ENCODE measurements at regions not wholly inside any gene's neighbourhood (a gene's known extent, or its start where the extent isn't known, plus 50 kb on each side); places are given as distances from the start of the nearest gene placed in this dataset.

GRCh38 chr11:109853156-109853776 lies 239.9 kb upstream of the ZC3H12C start:
- Histone ChIP-seq H3K9me3 (ENCODE audit: insufficient read depth, low read depth, low read length) (no peaks in the 10 kb centered on the region), H3K27ac (ENCODE audit: low read length) (no peak overlapping the region), H3K9ac (ENCODE audit: low read depth, low read length) (no peak overlapping the region)

GRCh38 chr11:109854731-109855130 lies 238.5 kb upstream of the ZC3H12C start:
- H3K27me3 ChIP-seq (ENCODE audit: insufficient read depth, low read length): no peaks in the 10 kb centered on the region
- no peaks in the 10 kb centered on the region for H3K4me1 ChIP-seq (ENCODE audit: insufficient read depth, low read length)
- no peaks in the 10 kb centered on the region for H3K36me3 ChIP-seq (ENCODE audit: insufficient read depth, low read depth, low read length)
- no peaks in the 10 kb centered on the region for H3K9me3 ChIP-seq (ENCODE audit: insufficient read depth, low read depth, low read length)
- H3K9ac ChIP-seq (ENCODE audit: low read depth, low read length): no peak overlapping the region
- H3K4me3 ChIP-seq (ENCODE audit: low read length): no peak overlapping the region
- no peak overlapping the region for H3K27ac ChIP-seq (ENCODE audit: low read length)

More at GRCh38 chr11:109853156-109853776, 239.9 kb upstream of the ZC3H12C start:
- Histone ChIP-seq H3K36me3 (ENCODE audit: insufficient read depth, low read depth, low read length) (no peaks in the 10 kb centered on the region), H3K4me3 (ENCODE audit: low read length) (no peak overlapping the region), H3K27me3 (ENCODE audit: insufficient read depth, low read length) (no peaks in the 10 kb centered on the region), H3K4me1 (ENCODE audit: insufficient read depth, low read length) (no peaks in the 10 kb centered on the region)

DNA sequence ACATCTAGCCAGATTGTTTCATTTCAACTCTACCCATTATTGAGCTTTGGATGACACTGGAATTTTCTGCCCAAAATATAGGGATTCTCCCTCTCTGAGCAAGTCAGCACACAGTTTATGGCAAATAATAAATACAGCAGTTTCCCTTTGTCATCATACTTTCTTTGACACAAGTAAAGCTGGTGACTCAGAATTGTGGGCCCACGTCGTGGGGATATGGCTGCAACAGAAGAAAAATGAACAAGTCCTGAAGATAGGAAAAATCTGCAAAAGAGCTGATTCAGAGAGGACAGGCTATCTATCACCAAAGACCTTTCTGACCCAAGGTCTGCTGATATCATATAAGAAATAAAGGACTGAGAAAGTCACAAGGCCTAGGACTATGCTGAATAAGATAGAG lies 236.3 kb upstream of the ZC3H12C start:
- no peaks in the 10 kb centered on the region for H3K36me3 ChIP-seq (ENCODE audit: insufficient read depth, low read depth, low read length)
- H3K27ac ChIP-seq (ENCODE audit: low read length): no peak overlapping the region
- no peaks in the 10 kb centered on the region for H3K27me3 ChIP-seq (ENCODE audit: insufficient read depth, low read length)
- no peaks in the 10 kb centered on the region for H3K9me3 ChIP-seq (ENCODE audit: insufficient read depth, low read depth, low read length)
- H3K4me3 ChIP-seq (ENCODE audit: low read length): no peak overlapping the region
- no peaks in the 10 kb centered on the region for H3K4me1 ChIP-seq (ENCODE audit: insufficient read depth, low read length)
- no peak overlapping the region for H3K9ac ChIP-seq (ENCODE audit: low read depth, low read length)

DNA sequence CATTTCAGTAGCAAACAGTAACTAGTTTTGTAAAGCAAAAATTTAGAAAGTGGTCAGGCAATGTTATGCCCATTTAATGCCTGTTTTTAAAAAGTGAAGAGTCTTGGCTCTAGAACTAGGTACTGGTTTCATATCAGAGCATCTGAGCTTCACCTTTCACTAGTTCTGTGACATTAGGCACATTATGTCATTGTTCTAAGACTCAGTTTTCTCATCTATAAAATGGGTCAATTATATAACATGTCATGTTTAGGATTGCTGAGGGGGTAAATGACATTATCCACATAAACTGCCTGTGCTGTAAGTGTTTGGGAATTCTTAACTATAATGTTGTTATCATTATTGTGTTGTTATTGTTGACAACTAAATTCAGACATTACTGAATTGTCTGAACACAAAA lies 235.6 kb upstream of the ZC3H12C start:
- no peak overlapping the region for H3K9ac ChIP-seq (ENCODE audit: low read depth, low read length)
- H3K27me3 ChIP-seq (ENCODE audit: insufficient read depth, low read length): no peaks in the 10 kb centered on the region

GRCh38 chr11:109858152-109858551 lies 235.0 kb upstream of the ZC3H12C start:
- Histone ChIP-seq H3K27me3 (ENCODE audit: insufficient read depth, low read length) (no peaks in the 10 kb centered on the region), H3K4me3 (ENCODE audit: low read length) (no peak overlapping the region), H3K9ac (ENCODE audit: low read depth, low read length) (no peak overlapping the region), H3K9me3 (ENCODE audit: insufficient read depth, low read depth, low read length) (no peaks in the 10 kb centered on the region), H3K27ac (ENCODE audit: low read length) (no peak overlapping the region), H3K4me1 (ENCODE audit: insufficient read depth, low read length) (no peaks in the 10 kb centered on the region), H3K36me3 (ENCODE audit: insufficient read depth, low read depth, low read length) (no peaks in the 10 kb centered on the region)

More for the DNA sequence above, 235.6 kb upstream of the ZC3H12C start:
- H3K36me3 ChIP-seq (ENCODE audit: insufficient read depth, low read depth, low read length): no peaks in the 10 kb centered on the region
- H3K27ac ChIP-seq (ENCODE audit: low read length): no peak overlapping the region
- H3K4me1 ChIP-seq (ENCODE audit: insufficient read depth, low read length): no peaks in the 10 kb centered on the region
- no peaks in the 10 kb centered on the region for H3K9me3 ChIP-seq (ENCODE audit: insufficient read depth, low read depth, low read length)
- H3K4me3 ChIP-seq (ENCODE audit: low read length): no peak overlapping the region

DNA sequence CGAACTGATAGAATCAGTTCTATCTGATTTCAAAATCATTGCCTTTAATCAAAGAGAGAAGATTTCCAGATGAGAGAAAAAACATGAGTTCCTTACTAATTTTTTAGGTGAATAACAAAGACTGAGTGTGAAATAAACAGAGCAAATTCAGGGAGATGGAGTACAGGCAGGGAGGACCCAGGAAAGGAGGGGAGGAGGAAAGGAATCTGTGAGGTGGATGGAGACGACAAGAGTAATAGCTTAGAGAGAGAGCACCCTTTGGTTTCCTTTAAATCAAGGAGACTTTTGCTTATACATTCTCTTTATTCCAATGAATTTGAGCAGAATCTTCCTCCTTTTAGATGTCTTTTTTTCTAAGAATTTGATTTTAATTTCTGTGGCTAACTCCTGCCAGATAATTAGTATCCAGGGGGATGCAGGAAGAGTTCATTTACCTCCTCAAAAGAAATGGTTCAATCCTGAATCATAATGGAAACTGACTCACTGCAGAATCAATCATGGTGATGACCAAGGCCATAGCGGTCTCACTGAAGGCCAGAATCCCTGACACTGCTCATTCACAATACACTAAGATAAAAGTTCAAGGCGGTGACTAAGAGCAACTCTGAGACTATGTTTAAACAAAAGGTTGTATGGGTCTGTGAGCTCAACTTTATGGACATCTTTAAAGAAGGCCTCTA lies 234.0 kb upstream of the ZC3H12C start:
- Histone ChIP-seq H3K27ac (ENCODE audit: low read length) (no peak overlapping the region), H3K9me3 (ENCODE audit: insufficient read depth, low read depth, low read length) (no peaks in the 10 kb centered on the region), H3K9ac (ENCODE audit: low read depth, low read length) (no peak overlapping the region), H3K36me3 (ENCODE audit: insufficient read depth, low read depth, low read length) (no peaks in the 10 kb centered on the region), H3K4me3 (ENCODE audit: low read length) (no peak overlapping the region), H3K27me3 (ENCODE audit: insufficient read depth, low read length) (no peaks in the 10 kb centered on the region), H3K4me1 (ENCODE audit: insufficient read depth, low read length) (no peaks in the 10 kb centered on the region)

DNA sequence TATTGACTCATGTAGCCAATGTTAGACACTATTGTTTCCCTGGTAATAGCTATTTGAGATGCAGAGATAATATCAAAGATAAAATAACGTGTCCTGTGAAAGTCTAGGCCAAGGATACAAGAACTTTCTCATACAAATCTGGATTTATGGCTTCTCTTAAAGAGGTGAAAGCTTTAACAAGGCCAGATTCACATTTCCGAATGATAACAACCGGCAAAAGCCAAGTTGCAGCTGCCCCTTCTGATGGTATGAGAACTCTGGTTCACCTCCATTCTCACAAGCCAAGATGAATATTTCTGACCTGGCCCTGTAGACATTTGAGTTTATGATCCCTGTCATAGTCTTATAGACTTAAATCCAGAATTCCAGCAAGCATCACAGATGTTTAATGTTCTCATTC lies 230.4 kb upstream of the ZC3H12C start:
- H3K4me3 ChIP-seq (ENCODE audit: low read length): no peak overlapping the region
- H3K9me3 ChIP-seq (ENCODE audit: insufficient read depth, low read depth, low read length): no peaks in the 10 kb centered on the region
- H3K4me1 ChIP-seq (ENCODE audit: insufficient read depth, low read length): peaks cover 3% of the 10 kb centered on the region; the same call in 1 of the 2 replicates
- H3K27me3 ChIP-seq (ENCODE audit: insufficient read depth, low read length): no peaks in the 10 kb centered on the region
- no peak overlapping the region for H3K27ac ChIP-seq (ENCODE audit: low read length)
- H3K36me3 ChIP-seq (ENCODE audit: insufficient read depth, low read depth, low read length): no peaks in the 10 kb centered on the region
- H3K9ac ChIP-seq (ENCODE audit: low read depth, low read length): no peak overlapping the region

DNA sequence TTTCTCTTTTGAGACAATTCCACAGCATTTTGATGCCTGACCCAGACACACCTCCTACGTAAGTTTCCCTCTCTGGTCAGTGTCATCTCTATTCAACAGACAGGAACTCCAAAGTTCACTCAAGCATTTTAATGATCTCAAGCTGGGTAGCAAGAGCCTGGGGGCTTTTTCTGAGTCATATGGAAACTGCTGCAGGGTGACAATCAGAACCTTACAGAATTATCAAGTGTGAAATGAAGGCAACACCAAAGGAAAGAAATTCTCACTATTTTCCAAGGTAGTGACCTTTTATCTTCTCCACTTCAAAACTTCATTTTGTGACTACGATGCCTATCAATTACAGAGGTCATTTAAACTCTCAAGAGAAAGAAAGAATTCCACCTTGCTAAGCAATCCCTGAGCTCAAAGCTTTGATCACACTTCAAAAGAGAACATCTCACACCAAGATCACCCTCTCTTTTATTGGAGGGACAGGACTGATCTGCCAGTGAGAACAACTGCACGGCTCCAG lies 229.0 kb upstream of the ZC3H12C start:
- no peak overlapping the region for H3K9ac ChIP-seq (ENCODE audit: low read depth, low read length)
- H3K27ac ChIP-seq (ENCODE audit: low read length): no peak overlapping the region
- H3K4me3 ChIP-seq (ENCODE audit: low read length): no peak overlapping the region
- peaks cover 3% of the 10 kb centered on the region; the same call in 1 of the 2 replicates for H3K4me1 ChIP-seq (ENCODE audit: insufficient read depth, low read length)
- no peaks in the 10 kb centered on the region for H3K27me3 ChIP-seq (ENCODE audit: insufficient read depth, low read length)
- H3K36me3 ChIP-seq (ENCODE audit: insufficient read depth, low read depth, low read length): no peaks in the 10 kb centered on the region
- no peaks in the 10 kb centered on the region for H3K9me3 ChIP-seq (ENCODE audit: insufficient read depth, low read depth, low read length)

DNA sequence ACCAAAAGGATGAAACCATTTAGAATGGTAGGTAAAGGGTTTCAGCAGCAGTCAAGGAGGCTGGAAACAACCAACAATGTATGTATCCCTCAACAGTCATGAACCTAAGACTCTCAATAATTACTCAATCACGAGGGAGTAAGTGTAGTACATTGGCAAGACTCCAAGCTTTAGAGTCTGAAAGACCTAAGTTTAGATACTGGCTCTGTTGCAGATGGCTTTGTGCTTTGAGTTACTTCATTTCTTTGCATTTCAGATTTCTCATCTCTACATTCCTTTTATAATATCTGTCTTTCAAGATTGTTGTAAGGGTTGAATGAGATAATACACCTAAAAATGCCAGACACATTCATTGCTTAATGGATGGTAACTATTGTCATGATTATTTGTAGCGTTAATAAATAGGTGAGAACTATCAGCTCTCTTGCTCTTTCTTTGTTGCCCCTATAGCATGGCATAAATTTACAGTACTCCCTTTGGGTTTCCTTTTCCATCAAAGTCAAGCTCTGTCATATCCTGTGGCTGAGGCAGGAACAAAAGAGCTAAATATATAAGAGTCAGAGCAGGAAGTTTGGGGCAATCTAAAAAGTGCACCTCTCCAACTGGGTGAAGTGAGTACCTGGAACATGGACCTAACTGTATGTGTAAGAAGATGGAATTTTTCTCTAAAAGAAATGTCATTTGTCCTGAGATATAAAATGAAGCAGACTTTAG lies 228.2 kb upstream of the ZC3H12C start:
- Histone ChIP-seq H3K27me3 (ENCODE audit: insufficient read depth, low read length) (no peaks in the 10 kb centered on the region), H3K27ac (ENCODE audit: low read length) (no peak overlapping the region), H3K9ac (ENCODE audit: low read depth, low read length) (no peak overlapping the region), H3K4me3 (ENCODE audit: low read length) (no peak overlapping the region), H3K36me3 (ENCODE audit: insufficient read depth, low read depth, low read length) (no peaks in the 10 kb centered on the region), H3K9me3 (ENCODE audit: insufficient read depth, low read depth, low read length) (no peaks in the 10 kb centered on the region), H3K4me1 (ENCODE audit: insufficient read depth, low read length) (peaks cover 3% of the 10 kb centered on the region; the same call in 1 of the 2 replicates)

- Histone ChIP-seq H3K4me3 (ENCODE audit: low read length) (no peak overlapping the region), H3K4me1 (ENCODE audit: insufficient read depth, low read length) (peaks cover 3% of the 10 kb centered on the region; the same call in 1 of the 2 replicates), H3K27ac (ENCODE audit: low read length) (no peak overlapping the region), H3K9me3 (ENCODE audit: insufficient read depth, low read depth, low read length) (no peaks in the 10 kb centered on the region), H3K9ac (ENCODE audit: low read depth, low read length) (no peak overlapping the region), H3K36me3 (ENCODE audit: insufficient read depth, low read depth, low read length) (no peaks in the 10 kb centered on the region), H3K27me3 (ENCODE audit: insufficient read depth, low read length) (no peaks in the 10 kb centered on the region)
These were observed 227.5 kb upstream of the ZC3H12C start for GRCh38 chr11:109865548-109866186.

DNA sequence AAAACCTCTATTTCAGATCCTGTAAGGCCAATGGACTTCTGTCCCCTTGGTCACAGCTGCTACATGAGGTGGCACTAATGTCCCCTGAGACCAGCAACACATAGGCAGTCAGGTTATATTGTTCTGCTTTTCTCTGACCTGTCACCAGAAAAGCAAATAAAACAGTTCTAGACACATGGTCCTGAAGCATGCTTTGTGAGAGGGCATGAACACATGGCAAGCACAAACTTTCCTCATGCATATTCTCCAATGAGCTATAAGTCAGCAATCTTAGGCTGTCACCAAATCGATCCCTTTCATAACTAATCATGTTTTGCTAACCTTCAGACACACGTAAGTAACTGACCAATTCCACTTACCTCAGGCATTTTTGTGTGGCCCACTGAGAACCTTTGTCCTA lies 225.4 kb upstream of the ZC3H12C start:
- H3K36me3 ChIP-seq (ENCODE audit: insufficient read depth, low read depth, low read length): no peaks in the 10 kb centered on the region
- no peak overlapping the region for H3K27ac ChIP-seq (ENCODE audit: low read length)
- peaks cover 3% of the 10 kb centered on the region; the same call in 1 of the 2 replicates for H3K4me1 ChIP-seq (ENCODE audit: insufficient read depth, low read length)
- no peak overlapping the region for H3K4me3 ChIP-seq (ENCODE audit: low read length)
- H3K9ac ChIP-seq (ENCODE audit: low read depth, low read length): no peak overlapping the region
- H3K9me3 ChIP-seq (ENCODE audit: insufficient read depth, low read depth, low read length): peaks cover 2% of the 10 kb centered on the region; the same call in 1 of the 2 replicates
- no peaks in the 10 kb centered on the region for H3K27me3 ChIP-seq (ENCODE audit: insufficient read depth, low read length)

All from iPS-20b (cell line).